ENCODE measurements at regions not wholly inside any gene's neighbourhood (a gene's known extent, or its start where the extent isn't known, plus 50 kb on each side); places are given as distances from the start of the nearest gene placed in this dataset.
A peak's percentile ranks its signal among the peaks of the same experiment; 100 is the strongest.
"Not testable (repeated sequence)": the region's sequence is repeated elsewhere in the genome, so short reads cannot be mapped to it uniquely, and the experiment has no call there.

DNA sequence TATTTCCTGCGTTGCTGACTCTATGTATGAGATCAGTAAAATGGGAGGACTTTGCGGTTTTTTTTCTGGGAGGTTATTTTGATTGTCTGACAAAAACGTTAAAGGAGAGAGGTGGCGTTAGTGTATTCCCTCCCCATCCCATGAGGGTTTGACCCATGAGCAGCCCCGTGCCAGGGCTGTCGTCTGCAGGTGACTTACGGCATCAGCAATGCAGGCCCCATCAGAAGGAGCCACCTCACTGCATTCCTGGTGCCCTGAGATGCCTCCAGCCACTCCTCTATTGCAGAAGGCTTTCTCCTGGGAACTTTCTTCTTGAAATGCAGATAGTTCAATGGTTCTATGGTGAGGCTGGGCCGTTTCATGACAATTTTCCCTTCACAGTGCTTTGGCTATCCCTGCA lies 149.3 kb downstream of the TTLL2 start:
- DNase-seq (ENCODE audit: low spot score) (no peak), ATAC-seq (no peak)
- Mint-ChIP-seq H3K4me1 (ENCODE audit: low read depth in 2 of 2) (peaks cover 0 to 1% of the 10 kb centered on the region in 2 donors), H3K9me3 (no peaks in the 10 kb centered on the region), H3K4me3 (no peak overlapping the region), H3K36me3 (no peaks in the 10 kb centered on the region), H3K27me3 (peaks cover 3 to 9% of the 10 kb centered on the region in 2 donors), H3K27ac (no peak overlapping the region)

GRCh38 chr6:167474725-167475124 lies 149.8 kb downstream of the TTLL2 start:
- peak in 1 of 2 donors; percentile 9 for ATAC-seq
- Mint-ChIP-seq H3K9me3 (no peaks in the 10 kb centered on the region), H3K27ac (no peak overlapping the region), H3K4me3 (no peak overlapping the region), H3K36me3 (no peaks in the 10 kb centered on the region), H3K4me1 (ENCODE audit: low read depth in 2 of 2) (no peaks in the 10 kb centered on the region), H3K27me3 (peaks cover 3 to 9% of the 10 kb centered on the region in 2 donors)
- no peak for DNase-seq (ENCODE audit: low spot score)

GRCh38 chr6:167475947-167476346 lies 151.1 kb downstream of the TTLL2 start:
- Mint-ChIP-seq H3K9me3 (no peaks in the 10 kb centered on the region), H3K4me1 (ENCODE audit: low read depth in 2 of 2) (no peaks in the 10 kb centered on the region), H3K4me3 (no peak overlapping the region), H3K27ac (no peak overlapping the region), H3K36me3 (no peaks in the 10 kb centered on the region), H3K27me3 (peaks cover 6 to 9% of the 10 kb centered on the region in 2 donors)
- DNase-seq (ENCODE audit: low spot score) = no peak
- no peak for ATAC-seq

DNA sequence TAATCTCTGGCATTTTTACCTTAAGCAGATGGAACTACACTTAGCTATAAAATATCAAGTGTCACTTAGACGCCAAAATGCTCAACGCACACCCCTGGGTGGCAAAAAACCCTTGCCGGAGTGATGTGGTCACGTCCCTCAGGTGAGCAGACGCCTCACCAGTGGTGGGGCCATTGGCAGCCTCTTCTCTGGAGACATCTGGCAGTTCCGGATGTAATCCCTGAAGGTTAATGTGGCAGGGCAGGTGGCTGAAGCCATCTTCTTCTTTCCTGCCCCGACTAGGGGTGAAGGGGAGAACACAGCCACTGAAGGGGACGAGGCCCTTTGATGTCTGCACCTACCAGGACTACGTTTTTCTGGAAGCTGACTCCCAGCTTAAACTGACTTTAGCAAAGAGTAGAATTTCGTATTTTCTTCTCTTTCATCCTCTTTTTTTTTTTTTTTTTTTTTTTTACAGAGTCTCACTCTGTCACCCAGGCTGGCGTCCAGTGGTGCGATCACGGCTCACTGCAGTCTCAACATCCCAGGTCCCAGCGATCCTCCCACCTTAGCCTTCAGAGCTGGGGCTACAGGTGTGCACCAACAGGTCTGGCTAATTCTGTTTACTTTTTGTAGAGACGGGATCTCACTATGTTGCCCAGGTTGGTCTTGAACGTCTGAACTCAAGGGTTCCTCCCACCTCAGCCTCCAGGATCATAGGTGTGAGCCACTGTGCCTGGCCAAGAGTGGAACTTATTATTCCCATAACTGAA lies 152.1 kb downstream of the TTLL2 start:
- ATAC-seq (no peak), DNase-seq (ENCODE audit: low spot score) (no peak)
- Mint-ChIP-seq H3K4me1 (ENCODE audit: low read depth in 2 of 2) (no peaks in the 10 kb centered on the region), H3K27ac (no peak overlapping the region), H3K27me3 (peaks cover 8 to 9% of the 10 kb centered on the region in 2 donors), H3K9me3 (no peaks in the 10 kb centered on the region), H3K4me3 (no peak overlapping the region), H3K36me3 (no peaks in the 10 kb centered on the region)

GRCh38 chr6:167477688-167478087 lies 152.8 kb downstream of the TTLL2 start:
- ATAC-seq (no peak), DNase-seq (ENCODE audit: low spot score) (no peak)
- H3K9me3 Mint-ChIP-seq = no peaks in the 10 kb centered on the region
- H3K4me3 Mint-ChIP-seq = no peak overlapping the region
- no peak overlapping the region for H3K27ac Mint-ChIP-seq
- H3K4me1 Mint-ChIP-seq (ENCODE audit: low read depth in 2 of 2) = no peaks in the 10 kb centered on the region
- peaks cover 9 to 10% of the 10 kb centered on the region in 2 donors for H3K27me3 Mint-ChIP-seq
- H3K36me3 Mint-ChIP-seq = no peaks in the 10 kb centered on the region

DNA sequence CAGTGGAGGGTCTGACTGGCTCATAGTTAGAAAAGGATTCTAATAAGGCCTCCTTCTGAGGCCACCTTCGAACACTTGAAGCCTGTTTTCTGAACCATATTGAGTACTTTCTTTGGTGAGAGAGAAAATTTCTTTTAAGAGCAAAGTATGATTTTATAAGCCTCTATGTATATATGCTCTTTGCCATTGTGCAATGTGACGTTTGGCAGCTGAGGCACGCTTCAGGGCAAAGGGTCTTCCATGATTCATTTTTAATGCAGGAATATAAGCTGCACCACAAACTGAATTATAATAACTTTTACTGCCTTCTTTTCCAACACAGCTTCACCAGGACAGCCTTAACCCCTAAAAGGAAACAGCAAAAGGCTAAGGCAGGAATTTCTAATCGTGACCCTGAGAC lies 154.4 kb downstream of the TTLL2 start:
- DNase-seq (ENCODE audit: low spot score) = no peak
- H3K27ac Mint-ChIP-seq = no peak overlapping the region
- no peaks in the 10 kb centered on the region for H3K36me3 Mint-ChIP-seq
- no peaks in the 10 kb centered on the region for H3K9me3 Mint-ChIP-seq
- no peak for ATAC-seq
- peaks cover 9 to 11% of the 10 kb centered on the region in 2 donors for H3K27me3 Mint-ChIP-seq
- no peak overlapping the region for H3K4me3 Mint-ChIP-seq
- no peaks in the 10 kb centered on the region for H3K4me1 Mint-ChIP-seq (ENCODE audit: low read depth in 2 of 2)

DNA sequence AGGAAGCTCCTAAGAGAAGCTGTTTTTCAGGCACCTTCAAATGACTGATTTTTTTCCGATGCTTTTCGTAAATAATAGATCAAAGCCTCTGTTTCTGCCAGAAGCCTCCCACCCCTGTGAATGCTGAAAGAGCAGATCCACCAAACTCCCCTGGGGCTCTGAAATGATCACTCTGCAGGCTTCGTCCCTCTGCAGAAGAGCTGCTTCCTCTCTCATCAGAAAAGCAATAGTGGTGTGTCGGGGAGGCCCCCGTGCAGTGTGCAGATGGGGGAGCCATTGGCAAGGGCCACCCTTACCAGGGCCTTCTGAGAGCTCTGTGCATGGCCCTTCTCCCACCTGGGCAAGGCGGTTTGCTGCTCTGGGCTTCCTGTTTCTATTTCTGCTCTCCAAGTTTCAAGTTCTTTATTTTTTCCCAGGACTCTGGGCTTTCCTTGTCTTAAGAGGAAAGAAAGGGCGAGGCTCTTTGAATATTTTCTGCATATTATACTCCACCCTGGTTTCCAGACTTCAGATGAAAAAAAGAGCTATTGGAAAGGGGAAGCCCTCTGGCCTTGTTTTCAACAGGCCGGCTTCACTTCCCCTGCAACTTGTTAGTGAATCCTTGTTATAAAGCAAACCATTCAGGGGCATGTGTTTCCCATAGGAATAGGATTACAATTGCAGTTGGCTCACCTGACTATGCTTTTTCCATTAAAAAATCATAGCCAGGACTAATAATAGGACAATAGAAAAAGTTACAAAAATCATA lies 155.2 kb downstream of the TTLL2 start:
- Mint-ChIP-seq H3K4me3 (no peak overlapping the region), H3K27ac (no peak overlapping the region), H3K4me1 (ENCODE audit: low read depth in 2 of 2) (no peaks in the 10 kb centered on the region), H3K36me3 (no peaks in the 10 kb centered on the region), H3K9me3 (no peaks in the 10 kb centered on the region), H3K27me3 (peaks cover 9 to 11% of the 10 kb centered on the region in 2 donors)
- ATAC-seq (peak in 1 of 2 donors; percentile 50), DNase-seq (ENCODE audit: low spot score) (no peak)

DNA sequence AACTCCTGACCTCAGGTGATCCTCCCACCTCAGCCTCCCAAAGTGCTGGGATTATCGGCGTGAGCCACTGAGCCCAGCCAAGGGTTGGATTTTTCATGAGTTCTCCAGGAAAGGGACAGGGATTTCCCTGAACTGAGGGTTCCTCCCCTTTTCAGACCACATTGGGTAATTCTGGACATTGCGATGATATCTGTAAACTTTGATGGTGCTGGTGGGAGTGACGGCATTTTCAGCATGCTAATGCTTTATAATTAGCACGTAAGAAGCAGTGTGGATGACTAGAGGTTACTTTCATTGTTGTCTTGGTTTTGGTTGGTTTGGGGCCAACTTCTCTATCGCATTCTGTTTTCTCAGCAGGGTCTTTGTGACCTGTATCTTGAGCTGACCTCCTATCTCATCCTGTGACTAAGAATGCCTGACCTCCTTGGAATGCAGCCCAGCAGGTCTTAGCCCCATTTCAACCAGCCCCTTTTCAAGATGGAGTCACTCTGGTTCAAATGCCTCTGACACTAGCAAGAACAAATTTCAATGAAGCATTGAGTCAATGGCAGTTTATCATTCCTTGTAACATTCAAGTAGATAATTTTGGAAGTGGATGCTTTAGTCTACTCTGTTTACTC lies 156.5 kb downstream of the TTLL2 start:
- peaks cover 9 to 13% of the 10 kb centered on the region in 2 donors for H3K27me3 Mint-ChIP-seq
- H3K27ac Mint-ChIP-seq = no peak overlapping the region
- H3K36me3 Mint-ChIP-seq = no peaks in the 10 kb centered on the region
- no peak for DNase-seq (ENCODE audit: low spot score)
- H3K9me3 Mint-ChIP-seq = no peaks in the 10 kb centered on the region
- H3K4me1 Mint-ChIP-seq (ENCODE audit: low read depth in 2 of 2) = no peaks in the 10 kb centered on the region
- H3K4me3 Mint-ChIP-seq = no peak overlapping the region
- no peak for ATAC-seq

GRCh38 chr6:167482801-167483200 lies 157.9 kb downstream of the TTLL2 start:
- not testable (repeated sequence) for H3K27ac Mint-ChIP-seq, H3K4me3 Mint-ChIP-seq

GRCh38 chr6:167485186-167485978 lies 160.5 kb downstream of the TTLL2 start:
- peak in 1 of 2 donors; percentile 36 for ATAC-seq
- peaks cover 19 to 25% of the 10 kb centered on the region in 2 donors for H3K27me3 Mint-ChIP-seq
- no peaks in the 10 kb centered on the region for H3K36me3 Mint-ChIP-seq

More at GRCh38 chr6:167482801-167483200, 157.9 kb downstream of the TTLL2 start:
- H3K4me1 Mint-ChIP-seq (ENCODE audit: low read depth in 2 of 2); H3K36me3 Mint-ChIP-seq; H3K9me3 Mint-ChIP-seq; ATAC-seq; DNase-seq (ENCODE audit: low spot score): not testable (repeated sequence)
- peaks cover 19 to 21% of the 10 kb centered on the region in 2 donors for H3K27me3 Mint-ChIP-seq

GRCh38 chr6:167487749-167488664 lies 163.1 kb downstream of the TTLL2 start:
- DNase-seq (ENCODE audit: low spot score) (no peak), ATAC-seq (no peak)
- Mint-ChIP-seq H3K4me1 (ENCODE audit: low read depth in 2 of 2) (no peaks in the 10 kb centered on the region), H3K36me3 (no peaks in the 10 kb centered on the region), H3K27ac (no peak overlapping the region), H3K9me3 (no peaks in the 10 kb centered on the region), H3K27me3 (peaks cover 19 to 20% of the 10 kb centered on the region in 2 donors), H3K4me3 (no peak overlapping the region)

More at GRCh38 chr6:167485186-167485978, 160.5 kb downstream of the TTLL2 start:
- Mint-ChIP-seq H3K9me3 (no peaks in the 10 kb centered on the region), H3K27ac (no peak overlapping the region), H3K4me1 (ENCODE audit: low read depth in 2 of 2) (no peaks in the 10 kb centered on the region), H3K4me3 (no peak overlapping the region)
- DNase-seq (ENCODE audit: low spot score) = no peak

DNA sequence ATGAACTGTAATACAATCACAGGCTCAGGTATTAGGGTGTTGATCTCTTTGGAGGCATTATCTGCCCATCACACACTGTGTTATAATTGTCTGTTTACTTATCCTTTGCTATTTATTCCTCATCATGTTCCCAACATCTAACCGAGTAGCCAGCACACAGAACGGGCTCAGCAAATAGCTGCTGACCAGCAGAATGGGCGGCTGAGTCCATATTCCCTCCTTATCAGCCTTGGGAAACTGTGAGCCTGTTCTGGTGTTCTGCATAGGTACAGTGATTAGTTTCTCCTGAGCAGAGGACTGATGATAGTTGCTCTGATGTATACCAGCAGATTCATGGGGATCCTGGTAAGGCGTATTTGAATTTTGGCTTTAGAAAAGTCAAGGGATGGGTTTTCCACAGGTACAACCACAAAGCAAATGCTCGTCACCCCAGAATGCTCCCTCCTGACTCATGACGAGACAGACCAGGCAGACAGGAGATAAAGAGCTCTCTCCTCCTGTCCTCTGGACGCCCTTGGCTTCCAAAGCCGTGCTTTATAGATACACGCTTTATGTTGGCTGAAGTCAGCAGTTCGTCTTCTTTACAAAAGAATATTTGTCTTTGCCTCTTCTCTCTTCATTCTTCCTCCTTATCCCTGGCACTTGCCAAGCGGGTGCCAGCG lies 166.7 kb downstream of the TTLL2 start:
- Mint-ChIP-seq H3K9me3 (no peaks in the 10 kb centered on the region), H3K27me3 (peaks cover 18 to 25% of the 10 kb centered on the region in 2 donors), H3K27ac (no peak overlapping the region), H3K36me3 (no peaks in the 10 kb centered on the region), H3K4me3 (no peak overlapping the region), H3K4me1 (ENCODE audit: low read depth in 2 of 2) (no peaks in the 10 kb centered on the region)
- ATAC-seq (no peak), DNase-seq (ENCODE audit: low spot score) (no peak)

Measured in natural killer cell treated with Interleukin-12 subunit alpha and Interleukin-12 subunit beta and Interleukin-15 and Interleukin-18, amount 100 ng/mL, for 72 hours (primary cell).